H9 (cell line): ENCODE measurements at regions not wholly inside any gene's neighbourhood (a gene's known extent, or its start where the extent isn't known, plus 50 kb on each side); places are given as distances from the start of the nearest gene placed in this dataset.

Source experiments
- DNase-seq: peaks from one replicate; pipeline ENCODE4 v3.0.0-alpha.2; 2017
- H2AFZ ChIP-seq: one replicate; pipeline ENCODE4 v1.6.1; 2013; ENCODE audit warnings: mild to moderate bottlenecking, low read length, control low read depth, moderate library complexity
- H2AK5ac ChIP-seq: 2 replicates; pipeline ENCODE4 v1.6.1; 2013; ENCODE audit warnings: low read length, control low read depth, mixed read lengths; ENCODE audit not compliant: insufficient read length
- H2BK120ac ChIP-seq: one replicate; pipeline ENCODE4 v1.6.1; 2013; ENCODE audit warnings: low read depth, mild to moderate bottlenecking, low read length, control low read depth, inconsistent platforms; ENCODE audit not compliant: poor library complexity, severe bottlenecking
- H2BK12ac ChIP-seq: 2 replicates; pipeline ENCODE4 v1.6.1; 2013; ENCODE audit warnings: low read length, control low read depth, mixed read lengths, low read depth; ENCODE audit not compliant: insufficient read length
- H2BK15ac ChIP-seq: 2 replicates; pipeline ENCODE4 v1.6.1; 2013; ENCODE audit warnings: low read depth, low read length, control low read depth
- H2BK20ac ChIP-seq: one replicate; pipeline ENCODE4 v1.6.1; 2013; ENCODE audit warnings: low read depth, mild to moderate bottlenecking, low read length, control low read depth, inconsistent platforms; ENCODE audit not compliant: poor library complexity, severe bottlenecking
- H2BK5ac ChIP-seq: 2 replicates; pipeline ENCODE4 v1.6.1; 2013; ENCODE audit warnings: low read length, control low read depth, mixed read lengths; ENCODE audit not compliant: insufficient read length
- H3K14ac ChIP-seq: 2 replicates; pipeline ENCODE4 v1.6.1; 2013; ENCODE audit warnings: low read length, control low read depth; ENCODE audit not compliant: insufficient read depth
- H3K18ac ChIP-seq: 2 replicates; pipeline ENCODE4 v1.6.1; 2013; ENCODE audit warnings: low read depth, mild to moderate bottlenecking, mixed read lengths, low read length, control low read depth; ENCODE audit not compliant: insufficient read length
- H3K23ac ChIP-seq: 2 replicates; pipeline ENCODE4 v1.6.1; 2013; ENCODE audit warnings: low read length, control low read depth, mixed read lengths, low read depth; ENCODE audit not compliant: insufficient read length
- H3K23me2 ChIP-seq: 2 replicates; pipeline ENCODE4 v1.6.1; 2013; ENCODE audit warnings: low read depth, mild to moderate bottlenecking, mixed read lengths, low read length, control low read depth; ENCODE audit not compliant: insufficient read length, poor library complexity, severe bottlenecking
- H3K27ac ChIP-seq: 2 replicates; pipeline ENCODE4 v1.5.1; 2013; ENCODE audit warnings: low read length, control low read depth, mixed read lengths, low read depth; ENCODE audit not compliant: insufficient read length
- H3K27me3 ChIP-seq: 2 replicates; pipeline ENCODE4 v1.6.1; 2013; ENCODE audit warnings: low read length, control low read depth, inconsistent platforms; ENCODE audit not compliant: insufficient read depth
- H3K4ac ChIP-seq: 2 replicates; pipeline ENCODE4 v1.6.1; 2013; ENCODE audit warnings: low read depth, mild to moderate bottlenecking, control low read depth, inconsistent platforms, low read length, moderate library complexity
- H3K4me1 ChIP-seq: 2 replicates; pipeline ENCODE4 v1.6.1; 2013; ENCODE audit warnings: low read length, control low read depth, inconsistent platforms; ENCODE audit not compliant: insufficient read depth
- H3K4me2 ChIP-seq: 2 replicates; pipeline ENCODE4 v1.6.1; 2013; ENCODE audit warnings: low read length, control low read depth, mixed read lengths; ENCODE audit not compliant: insufficient read length, insufficient read depth
- H3K56ac ChIP-seq: 2 replicates; pipeline ENCODE4 v1.6.1; 2013; ENCODE audit warnings: low read depth, mild to moderate bottlenecking, mixed read lengths, low read length, control low read depth; ENCODE audit not compliant: insufficient read length
- H3K79me1 ChIP-seq: 2 replicates; pipeline ENCODE4 v1.6.1; 2013; ENCODE audit warnings: low read depth, mild to moderate bottlenecking, moderate library complexity, low read length, control low read depth, inconsistent platforms; ENCODE audit not compliant: insufficient read depth, poor library complexity, severe bottlenecking
- H3K79me2 ChIP-seq: 2 replicates; pipeline ENCODE4 v1.6.1; 2013; ENCODE audit warnings: low read length, control low read depth, inconsistent platforms; ENCODE audit not compliant: insufficient read depth
- H3K9ac ChIP-seq: 2 replicates; pipeline ENCODE4 v1.6.1; 2013; ENCODE audit warnings: low read length, control low read depth, mixed read lengths; ENCODE audit not compliant: insufficient read length; ENCODE audit errors: extremely low read depth
- H3K9me3 ChIP-seq: one replicate; pipeline ENCODE4 v1.6.1; 2013; ENCODE audit warnings: low read depth, low read length, inconsistent platforms; ENCODE audit not compliant: control insufficient read depth
- H3T11ph ChIP-seq: one replicate; pipeline ENCODE4 v1.6.1; 2013; ENCODE audit warnings: mild to moderate bottlenecking, low read length, control low read depth, inconsistent platforms
- H4K20me1 ChIP-seq: one replicate; pipeline ENCODE4 v1.6.1; 2013; ENCODE audit not compliant: control insufficient read depth, insufficient read length, insufficient read depth
- H4K5ac ChIP-seq: 2 replicates; pipeline ENCODE4 v1.6.1; 2013; ENCODE audit warnings: low read depth, mild to moderate bottlenecking, mixed read lengths, low read length, control low read depth; ENCODE audit not compliant: insufficient read length
- H4K8ac ChIP-seq: replicated peaks from 2 replicates; pipeline ENCODE4 v1.6.1; 2013; ENCODE audit warnings: low read length, control low read depth, mixed read lengths, low read depth; ENCODE audit not compliant: insufficient read length
- H4K91ac ChIP-seq: 2 replicates; pipeline ENCODE4 v1.6.1; 2013; ENCODE audit warnings: low read depth, mild to moderate bottlenecking, moderate library complexity, mixed read lengths, low read length, control low read depth; ENCODE audit not compliant: insufficient read length
- H3K27ac Mint-ChIP-seq, 3 experiments: 2 replicates in 2 of 3; 3 replicates in 1 of 3; pipeline ENCODE4 v1.8.0; 2020 to 2021; ENCODE audit warnings: mixed read lengths in 3 of 3, mild to moderate bottlenecking in 1 of 3, moderate library complexity in 1 of 3
- H3K27me3 Mint-ChIP-seq: 2 replicates; pipeline ENCODE4 v1.8.0; 2021; ENCODE audit warnings: low read depth, mild to moderate bottlenecking, moderate library complexity, mixed read lengths
- H3K36me3 Mint-ChIP-seq, 3 experiments: 2 replicates in 2 of 3; 3 replicates in 1 of 3; pipeline ENCODE4 v1.8.0; 2020 to 2021; ENCODE audit warnings: low read depth in 3 of 3, mixed read lengths in 3 of 3; ENCODE audit not compliant: insufficient read depth in 1 of 3
- H3K4me1 Mint-ChIP-seq, 2 experiments: 2 replicates each; pipeline ENCODE4 v1.8.0; 2020; ENCODE audit warnings: mixed read lengths in 2 of 2
- H3K4me3 Mint-ChIP-seq, 2 experiments: 2 replicates in 1 of 2; 3 replicates in 1 of 2; pipeline ENCODE4 v1.8.0; 2020 to 2021; ENCODE audit warnings: mild to moderate bottlenecking in 2 of 2, mixed read lengths in 2 of 2, moderate library complexity in 1 of 2
- H3K9me3 Mint-ChIP-seq, 2 experiments: 2 replicates in 1 of 2; 3 replicates in 1 of 2; pipeline ENCODE4 v1.8.0; 2020; ENCODE audit warnings: mild to moderate bottlenecking in 2 of 2, mixed read lengths in 2 of 2, moderate library complexity in 1 of 2
- WGBS: extraction: QIAGEN DNeasy Blood & Tissue Kit; methylation state at CpG from one replicate; pipeline ENCODE4 v1.1.7; 2013; ENCODE audit warnings: missing lambda C conversion rate, low lambda C conversion rate, mixed read lengths; ENCODE audit not compliant: insufficient read length; ENCODE audit errors: extremely low coverage; 5-methylcytosine and 5-hydroxymethylcytosine counted together
- TF ChIP-seq, protein P1 (sequence below): fragments of 200-600 bp; sonication (generic); conservative IDR thresholded peaks from 3 replicates; pipeline ENCODE4 v1.8.0; 2021; ENCODE audit warnings: antibody characterized with exemption, mild to moderate bottlenecking

DNA sequence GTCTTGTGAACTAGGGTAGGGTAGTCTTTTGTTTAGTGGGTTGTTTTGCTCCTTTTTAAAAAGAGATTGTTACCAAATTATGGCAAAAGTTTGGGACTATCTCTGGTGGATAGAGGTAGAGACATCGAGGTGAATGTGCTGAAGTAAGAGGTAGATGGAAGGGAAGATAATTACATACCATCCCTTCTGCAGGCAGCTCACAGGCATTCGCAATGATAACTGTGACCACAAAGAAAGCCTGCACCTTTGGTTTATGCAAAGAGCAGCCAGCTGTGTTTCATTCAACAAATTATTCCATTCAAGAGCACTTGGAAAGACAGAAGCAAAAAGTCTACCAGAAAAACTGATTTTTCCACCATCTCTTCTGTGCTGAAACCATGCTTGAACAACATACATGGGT is 155.6 kb downstream of the GATB start:
- Histone ChIP-seq H3K27me3 (no peaks in the 10 kb centered on the region), H3K9ac (no peak overlapping the region), H4K20me1 (no peaks in the 10 kb centered on the region), H2BK20ac (no peak overlapping the region), H3K79me1 (no peaks in the 10 kb centered on the region), H4K91ac (no peak overlapping the region), H3K23ac (no peak overlapping the region), H2BK15ac (no peak overlapping the region), H3K27ac (no peak overlapping the region), H3K79me2 (0 out of 2 replicates have a peak, but pooled peaks cover 1% of the 10 kb centered on the region), H3T11ph (no peak overlapping the region), H2BK120ac (no peak overlapping the region), H3K14ac (no peak overlapping the region), H2BK12ac (no peak overlapping the region), H2BK5ac (no peak overlapping the region), H3K4ac (no peak overlapping the region), H2AFZ (no peak overlapping the region), H4K5ac (no peak overlapping the region), H3K9me3 (no peaks in the 10 kb centered on the region), H2AK5ac (no peak overlapping the region), H3K56ac (no peak overlapping the region), H3K18ac (no peak overlapping the region), H3K23me2 (no peaks in the 10 kb centered on the region), H3K4me1 (peaks cover 3% of the 10 kb centered on the region; the same call in 1 of the 2 replicates), H3K4me2 (no peak overlapping the region), H4K8ac (no peak overlapping the region)
- Mint-ChIP-seq H3K27me3 (no peaks in the 10 kb centered on the region), H3K9me3 (peaks cover 6% of the 10 kb centered on the region in 2 experiments; a peak in 4 of 5 replicates), H3K4me3 (no peak overlapping the region), H3K36me3 (peaks cover 13 to 29% (median 23%) of the 10 kb centered on the region in 3 experiments), H3K27ac (no peak overlapping the region; a peak in 1 of 7 replicates), H3K4me1 (peaks cover 5 to 9% of the 10 kb centered on the region in 2 experiments)
- no CpG with 5 or more reads among the region's 2 CpGs for WGBS
- no peak for DNase-seq
- TF ChIP-seq, protein P1, sequence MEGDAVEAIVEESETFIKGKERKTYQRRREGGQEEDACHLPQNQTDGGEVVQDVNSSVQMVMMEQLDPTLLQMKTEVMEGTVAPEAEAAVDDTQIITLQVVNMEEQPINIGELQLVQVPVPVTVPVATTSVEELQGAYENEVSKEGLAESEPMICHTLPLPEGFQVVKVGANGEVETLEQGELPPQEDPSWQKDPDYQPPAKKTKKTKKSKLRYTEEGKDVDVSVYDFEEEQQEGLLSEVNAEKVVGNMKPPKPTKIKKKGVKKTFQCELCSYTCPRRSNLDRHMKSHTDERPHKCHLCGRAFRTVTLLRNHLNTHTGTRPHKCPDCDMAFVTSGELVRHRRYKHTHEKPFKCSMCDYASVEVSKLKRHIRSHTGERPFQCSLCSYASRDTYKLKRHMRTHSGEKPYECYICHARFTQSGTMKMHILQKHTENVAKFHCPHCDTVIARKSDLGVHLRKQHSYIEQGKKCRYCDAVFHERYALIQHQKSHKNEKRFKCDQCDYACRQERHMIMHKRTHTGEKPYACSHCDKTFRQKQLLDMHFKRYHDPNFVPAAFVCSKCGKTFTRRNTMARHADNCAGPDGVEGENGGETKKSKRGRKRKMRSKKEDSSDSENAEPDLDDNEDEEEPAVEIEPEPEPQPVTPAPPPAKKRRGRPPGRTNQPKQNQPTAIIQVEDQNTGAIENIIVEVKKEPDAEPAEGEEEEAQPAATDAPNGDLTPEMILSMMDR: no peak
